GM13977 (cell line): ENCODE measurements at regions not wholly inside any gene's neighbourhood (a gene's known extent, or its start where the extent isn't known, plus 50 kb on each side); places are given as distances from the start of the nearest gene placed in this dataset.

ENCODE experiments used
- DNase-seq: peaks from one replicate; pipeline ENCODE4 v3.0.0; 2012; ENCODE audit warnings: low spot score
- CTCF ChIP-seq: IDR thresholded peaks from 2 replicates; pipeline ENCODE4 v1.5.1; 2012; ENCODE audit warnings: mild to moderate bottlenecking, control low read depth; ENCODE audit not compliant: insufficient read depth; ENCODE audit errors: extremely low read depth, missing control alignments
- in situ Hi-C: fragments of 300-500 bp; cut with MboI; formaldehyde crosslinking; loops from one replicate; pipeline ENCODE4 v1.12.0; 2022; ENCODE audit warnings: low sequenced_read_pairs, low pct_unique_long_range_greater_than_20kb, mixed read lengths, inconsistent platforms; ENCODE audit not compliant: unreplicated experiment

- DNase-seq = no peak
Observed at GRCh38 chr21:24590261-24590660, 1017.0 kb downstream of the MRPL39 start.

DNA sequence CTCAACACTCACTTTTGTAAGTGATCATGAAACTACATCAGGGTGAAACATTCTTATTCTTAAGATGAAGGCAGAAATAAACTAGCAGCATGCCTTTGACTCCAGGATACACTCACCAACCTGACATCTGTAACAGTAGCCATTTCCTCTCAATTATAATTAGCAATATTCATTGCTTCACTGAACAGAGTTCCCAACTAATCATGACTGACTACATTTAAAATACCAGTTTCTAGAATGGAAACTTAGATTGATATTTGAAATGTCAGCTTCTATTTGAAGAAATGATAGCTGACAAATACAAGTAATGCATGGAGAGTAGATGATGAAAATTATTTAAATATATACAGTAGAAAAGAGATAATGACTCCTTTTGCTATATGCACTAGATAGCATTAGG, 1023.8 kb downstream of the MRPL39 start:
- no peak for DNase-seq
- in situ Hi-C loops = no loop called here
- no peak for TF ChIP-seq CTCF

More at GRCh38 chr21:24590261-24590660, 1017.0 kb downstream of the MRPL39 start:
- in situ Hi-C loops = no loop called here
- TF ChIP-seq CTCF = no peak

- in situ Hi-C loops = no loop called here
- no peak for DNase-seq
- no peak for TF ChIP-seq CTCF
Observed at GRCh38 chr21:24577301-24577700, 1030.0 kb downstream of the MRPL39 start.

- TF ChIP-seq CTCF = no peak
- in situ Hi-C loops = no loop called here
- no peak for DNase-seq
Observed at GRCh38 chr21:24561291-24561690, 1046.0 kb downstream of the MRPL39 start.

GRCh38 chr21:24552491-24552890, 1054.8 kb downstream of the MRPL39 start:
- TF ChIP-seq CTCF = no peak
- no peak for DNase-seq
- in situ Hi-C loops = no loop called here

DNA sequence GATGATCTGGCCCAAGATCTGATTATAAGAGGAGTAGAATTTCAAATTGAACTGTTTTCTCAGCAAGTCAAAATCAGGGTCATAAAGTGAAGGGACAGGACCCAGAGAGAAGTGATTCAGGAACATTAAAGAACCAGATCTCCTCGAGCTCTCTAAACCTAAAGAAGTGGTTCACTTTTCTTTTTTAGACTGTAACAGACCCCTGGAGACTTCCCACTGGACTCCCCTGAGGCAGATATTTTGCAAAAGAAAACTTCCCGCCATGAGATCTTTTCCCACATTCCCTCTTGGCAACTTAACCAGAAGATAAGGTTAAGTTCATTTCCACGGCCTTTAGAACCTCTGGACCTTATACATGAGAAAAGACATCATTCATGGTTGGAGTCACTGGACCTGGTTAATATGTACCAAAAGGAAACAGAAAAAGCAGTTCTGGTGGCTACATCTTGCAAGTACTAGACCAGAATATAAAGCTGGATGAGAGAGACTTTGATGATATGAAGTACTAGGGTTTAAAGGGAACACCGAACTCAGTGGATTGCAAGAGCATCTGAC, 1061.4 kb downstream of the MRPL39 start:
- no peak for DNase-seq
- in situ Hi-C loops = no loop called here
- no peak for TF ChIP-seq CTCF
